ENCODE measurements at regions not wholly inside any gene's neighbourhood (a gene's known extent, or its start where the extent isn't known, plus 50 kb on each side); places are given as distances from the start of the nearest gene placed in this dataset.

DNA sequence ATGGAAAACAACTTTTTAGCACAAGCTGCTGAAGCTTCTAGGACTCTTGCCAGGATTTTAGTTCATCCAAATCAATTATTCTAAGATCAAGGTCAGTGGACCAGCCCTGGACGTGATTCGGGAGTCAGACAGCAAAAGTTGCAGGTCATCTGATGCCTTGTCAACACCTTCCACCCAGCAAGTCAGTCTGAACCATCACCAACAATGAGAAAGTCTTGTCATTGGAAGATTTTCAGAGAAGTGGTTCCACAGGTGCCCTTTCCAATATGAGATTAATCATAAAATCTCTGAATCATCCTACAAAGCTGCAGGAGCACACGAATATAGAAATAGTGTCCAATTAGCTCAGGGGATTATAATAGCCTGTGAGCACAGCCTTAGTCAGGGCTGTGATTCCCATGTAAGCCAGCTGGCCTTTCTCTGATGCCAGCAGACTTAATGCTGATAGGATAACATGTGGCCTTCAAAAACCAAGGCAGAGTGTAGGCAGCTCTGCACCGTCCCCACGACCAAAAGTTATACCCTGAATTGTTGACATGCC lies 445.0 kb upstream of the TRPC7 start:
- TF ChIP-seq POLR2A (IDR thresholded peaks at IDR 0.05; ENCODE audit: low read length) (no peak), HDAC2 (IDR thresholded peaks at IDR 0.05) (no peak), REST (IDR thresholded peaks at IDR 0.05) (no peak), CTCF (IDR thresholded peaks at IDR 0.05) (no peak), RFX5 (IDR thresholded peaks at IDR 0.05) (no peak), TP53 (CRISPR knock-in tag; IDR thresholded peaks at IDR 0.05) (no peak), PBX3 (IDR thresholded peaks at IDR 0.05) (no peak)

All from A549 (cell line).